Breast epithelium (tissue), 4 donors: ENCODE measurements at regions not wholly inside any gene's neighbourhood (a gene's known extent, or its start where the extent isn't known, plus 50 kb on each side); places are given as distances from the start of the nearest gene placed in this dataset.

Experiments used
- DNase-seq, 2 donors: peaks; one replicate each; pipeline ENCODE4 v3.0.0-alpha.2; 2019; ENCODE audit warnings: low spot score in 2 of 2
- H3K27ac ChIP-seq, 2 donors: fragments of 200-600 bp; sonication (generic) in 1 of 2; one replicate each; pipeline ENCODE4 v1.5.1; 2016 to 2019; ENCODE audit warnings: mild to moderate bottlenecking in 1 of 2
- H3K27me3 ChIP-seq, 2 donors: fragments of 200-600 bp; sonication (generic) in 1 of 2; one replicate each; pipeline versions ENCODE4 v1.5.1 to v1.6.0; 2017 to 2019; ENCODE audit warnings: control low read depth in 1 of 2, mild to moderate bottlenecking in 1 of 2
- H3K36me3 ChIP-seq: fragments of 200-600 bp; one replicate; pipeline ENCODE4 v1.5.1; 2019
- H3K4me1 ChIP-seq, 2 donors: fragments of 200-600 bp; sonication (generic); one replicate each; pipeline ENCODE4 v1.5.1; 2016 to 2019; ENCODE audit warnings: control low read depth in 1 of 2
- H3K4me3 ChIP-seq, 3 donors: fragments of 200-600 bp; sonication (generic); 1 replicate in 2 of 3; 2 replicates in 1 of 3; pipeline ENCODE4 v1.5.1; 2016 to 2019; ENCODE audit warnings: mild to moderate bottlenecking in 3 of 3, moderate library complexity in 2 of 3
- H3K9me3 ChIP-seq, 2 donors: fragments of 200-600 bp; sonication (generic) in 1 of 2; one replicate each; pipeline ENCODE4 v1.5.1; 2016 to 2019; ENCODE audit warnings: control low read depth in 1 of 2
- CTCF ChIP-seq, 3 donors: fragments of 450-650 bp; IDR thresholded peaks; one replicate each; pipeline ENCODE4 v1.5.1; 2016 to 2017; ENCODE audit warnings: antibody characterized with exemption in 3 of 3, mild to moderate bottlenecking in 3 of 3, moderate library complexity in 3 of 3
- POLR2A ChIP-seq: fragments of 450-650 bp; IDR thresholded peaks from one replicate; pipeline ENCODE4 v1.6.1; 2016; ENCODE audit warnings: antibody characterized with exemption, mild to moderate bottlenecking, moderate library complexity
- POLR2AphosphoS5 ChIP-seq, 3 donors: sonication (generic); formaldehyde crosslinking; IDR thresholded peaks; one replicate each; pipeline ENCODE4 v1.6.1; 2017; ENCODE audit warnings: antibody characterized with exemption in 3 of 3
- intact Hi-C: fragments of 100-400 bp; cut with DNase I; formaldehyde crosslinking; loops from one replicate; pipeline ENCODE4 v1.15.1; 2023; ENCODE audit warnings: low total_unique reads

- no peak for DNase-seq
- Histone ChIP-seq H3K27me3 (no peaks in the 10 kb centered on the region), H3K27ac (no peak overlapping the region), H3K36me3 (no peaks in the 10 kb centered on the region), H3K4me1 (no peaks in the 10 kb centered on the region), H3K9me3 (no peaks in the 10 kb centered on the region), H3K4me3 (no peak overlapping the region)
- TF ChIP-seq POLR2AphosphoS5 (IDR thresholded peaks at IDR 0.05) (no peak), CTCF (IDR thresholded peaks at IDR 0.05) (no peak), POLR2A (no peak)
- intact Hi-C loops = no loop called here
Measured at GRCh38 chr2:6496376-6496775, 369.3 kb downstream of the CMPK2 start.

GRCh38 chr2:6497048-6497447, 368.7 kb downstream of the CMPK2 start:
- Histone ChIP-seq H3K36me3 (no peaks in the 10 kb centered on the region), H3K9me3 (no peaks in the 10 kb centered on the region), H3K4me1 (no peaks in the 10 kb centered on the region), H3K27ac (no peak overlapping the region), H3K4me3 (no peak overlapping the region), H3K27me3 (no peaks in the 10 kb centered on the region)
- no peak for TF ChIP-seq POLR2AphosphoS5 (IDR thresholded peaks at IDR 0.05)
- TF ChIP-seq CTCF (IDR thresholded peaks at IDR 0.05) = no peak
- TF ChIP-seq POLR2A = no peak
- intact Hi-C loops = no loop called here
- DNase-seq = no peak

DNA sequence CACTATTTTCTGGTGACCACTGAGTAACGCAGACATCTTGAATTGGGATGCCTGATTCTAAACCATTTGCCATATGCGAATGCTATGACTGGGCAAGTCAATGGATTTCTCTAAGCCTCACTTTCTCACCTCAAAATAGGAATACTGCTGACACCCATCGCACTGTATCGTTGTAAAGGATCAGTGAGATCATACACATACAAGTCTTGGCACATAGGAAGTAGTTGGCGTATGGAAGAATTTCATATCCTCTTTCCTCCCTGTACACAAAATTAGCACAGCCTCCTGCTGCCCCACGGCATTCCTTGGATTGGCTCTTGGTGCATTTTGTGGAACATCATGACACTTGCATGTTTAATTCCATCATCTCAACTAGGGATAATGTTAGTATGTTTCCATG, 366.9 kb downstream of the CMPK2 start:
- H3K27ac ChIP-seq = no peak overlapping the region
- no peak overlapping the region for H3K4me3 ChIP-seq
- TF ChIP-seq POLR2A (no peak), POLR2AphosphoS5 (IDR thresholded peaks at IDR 0.05) (no peak), CTCF (IDR thresholded peaks at IDR 0.05) (no peak)
- no peaks in the 10 kb centered on the region for H3K4me1 ChIP-seq
- intact Hi-C loops = no loop called here
- H3K36me3 ChIP-seq = no peaks in the 10 kb centered on the region
- H3K9me3 ChIP-seq = no peaks in the 10 kb centered on the region
- H3K27me3 ChIP-seq = no peaks in the 10 kb centered on the region
- no peak for DNase-seq

DNA sequence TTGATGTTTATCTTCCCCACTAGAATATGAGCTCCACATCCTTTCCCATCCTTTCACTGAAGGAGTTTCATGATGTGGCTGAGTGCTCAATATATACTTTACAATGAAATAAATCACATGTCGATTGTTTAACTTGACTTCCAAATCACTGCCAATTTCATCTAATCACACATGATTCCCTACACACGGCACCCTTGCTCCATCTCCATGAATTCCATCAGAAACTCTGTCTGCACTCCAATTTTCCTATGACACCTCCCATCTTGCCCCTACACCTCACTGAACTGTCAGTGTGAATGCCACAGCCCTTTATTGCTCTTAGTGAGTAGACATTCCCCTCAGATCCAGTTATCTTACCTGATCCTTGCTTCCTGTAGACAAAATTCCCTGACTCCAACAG, 366.0 kb downstream of the CMPK2 start:
- Histone ChIP-seq H3K4me1 (no peaks in the 10 kb centered on the region), H3K27ac (no peak overlapping the region), H3K9me3 (no peaks in the 10 kb centered on the region), H3K27me3 (no peaks in the 10 kb centered on the region), H3K4me3 (no peak overlapping the region), H3K36me3 (no peaks in the 10 kb centered on the region)
- no peak for TF ChIP-seq CTCF (IDR thresholded peaks at IDR 0.05)
- TF ChIP-seq POLR2A = no peak
- no peak for TF ChIP-seq POLR2AphosphoS5 (IDR thresholded peaks at IDR 0.05)
- intact Hi-C loops = loop anchor here (10.0 kb wide), 1 partner anchor 1465 kb away; no protein-coding TSS in a partner anchor
- no peak for DNase-seq

GRCh38 chr2:6506361-6506794, 359.3 kb downstream of the CMPK2 start:
- TF ChIP-seq POLR2AphosphoS5 (IDR thresholded peaks at IDR 0.05) = no peak
- no peak for TF ChIP-seq POLR2A
- no peak for TF ChIP-seq CTCF (IDR thresholded peaks at IDR 0.05)
- no peaks in the 10 kb centered on the region for H3K9me3 ChIP-seq
- no peak overlapping the region for H3K27ac ChIP-seq
- no peaks in the 10 kb centered on the region for H3K36me3 ChIP-seq
- intact Hi-C loops = loop anchor here (10.0 kb wide), 1 partner anchor 1472 kb away; no protein-coding TSS in a partner anchor
- H3K27me3 ChIP-seq = no peaks in the 10 kb centered on the region
- no peak for DNase-seq
- H3K4me3 ChIP-seq = no peak overlapping the region
- no peaks in the 10 kb centered on the region for H3K4me1 ChIP-seq
